ENCODE measurements at regions not wholly inside any gene's neighbourhood (a gene's known extent, or its start where the extent isn't known, plus 50 kb on each side); places are given as distances from the start of the nearest gene placed in this dataset.

DNA sequence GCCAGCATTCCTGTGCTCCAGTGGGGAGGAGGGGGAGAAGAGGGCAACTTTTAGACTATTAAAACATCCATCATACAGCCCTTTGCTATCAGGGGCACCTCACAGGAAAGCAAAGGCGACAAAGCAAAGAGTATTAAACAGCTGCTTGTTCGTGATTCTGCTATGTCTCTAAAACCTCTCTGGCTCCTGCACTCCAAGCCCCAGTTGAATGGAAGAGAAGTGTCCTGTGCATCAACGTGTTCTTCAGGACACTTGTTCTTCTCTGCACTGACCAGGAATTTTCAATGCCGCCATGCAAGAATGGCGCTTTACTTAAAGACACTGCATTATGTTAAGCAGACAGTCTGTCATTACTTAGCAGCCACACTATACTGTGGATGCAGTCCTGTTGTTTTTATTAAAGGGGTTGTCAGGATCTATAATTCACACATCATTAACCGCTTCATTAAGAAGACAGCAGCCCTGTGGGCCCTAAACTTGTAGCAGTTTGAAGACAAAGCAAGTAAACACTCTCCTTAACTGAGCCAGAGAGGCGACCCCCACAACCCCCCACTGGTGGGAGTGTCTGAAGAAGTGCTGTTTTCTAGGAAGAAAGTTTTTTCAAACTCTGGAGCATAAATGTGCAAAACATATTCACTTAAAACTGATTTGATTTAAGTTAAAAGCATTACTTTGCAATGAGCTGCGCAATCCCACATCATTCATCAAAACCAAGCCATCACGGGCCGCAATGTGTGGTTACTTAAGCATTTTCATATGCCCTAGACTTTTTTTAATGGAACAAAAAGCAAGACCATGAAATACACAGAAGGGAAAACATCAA is 164.5 kb downstream of the ZNF608 start:
- no peak for DNase-seq

DNA sequence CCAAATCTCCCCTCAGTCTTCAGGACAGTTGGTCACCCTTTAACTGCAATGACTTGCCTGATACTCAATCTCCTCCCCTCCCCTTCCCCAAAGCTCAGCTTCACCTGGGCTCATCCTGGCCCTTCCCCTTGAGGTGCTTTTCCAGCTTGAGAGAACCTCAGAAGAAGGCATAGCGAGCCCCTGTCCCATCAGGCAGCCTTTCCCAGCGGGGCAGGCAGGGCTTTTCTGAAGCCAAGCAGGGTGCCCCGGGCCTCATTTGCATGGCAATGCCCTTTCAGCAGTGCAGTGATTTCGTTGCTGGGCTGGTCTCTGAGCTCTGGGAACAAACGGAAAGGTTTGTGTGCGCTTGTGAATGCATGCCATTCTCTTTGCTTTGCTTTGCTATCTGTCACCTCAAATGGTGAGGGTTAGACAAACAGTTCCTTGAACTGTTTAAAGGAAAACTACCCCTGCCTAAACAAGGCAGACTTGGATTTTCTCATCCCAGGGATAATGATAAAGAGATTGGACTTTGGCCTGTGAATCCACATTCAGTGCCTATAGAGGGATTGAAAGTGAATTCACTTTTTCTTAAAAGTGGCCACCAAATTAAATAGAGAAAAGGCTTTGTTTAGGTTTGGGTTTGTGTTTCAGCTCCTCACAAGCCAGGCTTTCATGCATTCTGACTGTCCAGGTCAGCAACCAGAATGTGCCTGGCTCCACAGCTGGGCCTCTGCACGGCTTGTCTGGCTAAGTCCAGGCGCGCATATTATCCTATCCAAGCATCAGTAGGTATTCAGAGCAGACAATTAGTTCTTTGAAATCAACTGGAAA is 165.3 kb downstream of the ZNF608 start:
- no peak for DNase-seq

DNA sequence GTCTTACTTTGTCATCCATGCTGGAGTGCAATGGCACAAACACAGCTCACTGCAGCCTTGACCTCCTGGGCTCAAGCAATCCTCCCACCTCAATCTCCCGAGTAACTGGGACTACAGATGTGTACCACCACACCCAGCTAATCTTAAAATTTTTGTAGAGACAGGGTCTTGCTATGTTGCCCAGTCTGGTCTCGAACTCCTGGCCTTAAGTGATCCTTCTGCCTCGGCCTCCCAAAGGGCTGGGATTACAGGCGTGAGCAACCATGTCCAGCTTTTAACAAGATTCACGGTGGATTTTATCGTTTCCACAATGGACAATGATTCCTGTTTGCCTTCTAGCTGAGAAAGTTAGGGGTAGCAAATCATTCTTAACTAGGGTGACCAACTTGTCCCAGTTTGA is 165.9 kb downstream of the ZNF608 start:
- no peak for DNase-seq

DNA sequence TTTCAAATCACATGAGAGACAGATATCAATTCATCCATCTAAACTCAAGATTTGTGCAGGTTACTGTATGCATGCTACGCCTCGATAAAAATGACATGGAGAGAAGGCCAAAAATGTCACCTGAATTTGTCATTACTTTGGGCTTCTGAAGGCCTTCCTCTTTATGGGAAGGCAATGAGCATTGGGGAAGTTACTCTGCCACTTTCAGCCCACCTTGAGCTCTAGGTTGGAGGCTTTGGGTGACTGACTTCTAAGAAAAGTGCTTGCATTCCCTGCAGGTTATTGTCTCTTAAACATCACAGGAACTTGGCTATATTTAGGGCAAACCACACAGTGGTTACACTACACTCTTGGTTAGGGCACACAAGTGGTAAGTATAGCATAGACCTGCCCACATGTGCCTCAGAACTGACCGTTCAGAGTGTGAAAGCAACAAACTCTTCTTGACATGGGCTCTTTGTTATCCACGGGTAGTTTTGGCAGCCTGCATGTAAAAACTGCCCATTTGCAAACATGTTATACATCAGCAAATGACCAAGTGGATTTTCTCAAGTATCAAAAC is 169.5 kb downstream of the ZNF608 start:
- DNase-seq, result no peak

DNA sequence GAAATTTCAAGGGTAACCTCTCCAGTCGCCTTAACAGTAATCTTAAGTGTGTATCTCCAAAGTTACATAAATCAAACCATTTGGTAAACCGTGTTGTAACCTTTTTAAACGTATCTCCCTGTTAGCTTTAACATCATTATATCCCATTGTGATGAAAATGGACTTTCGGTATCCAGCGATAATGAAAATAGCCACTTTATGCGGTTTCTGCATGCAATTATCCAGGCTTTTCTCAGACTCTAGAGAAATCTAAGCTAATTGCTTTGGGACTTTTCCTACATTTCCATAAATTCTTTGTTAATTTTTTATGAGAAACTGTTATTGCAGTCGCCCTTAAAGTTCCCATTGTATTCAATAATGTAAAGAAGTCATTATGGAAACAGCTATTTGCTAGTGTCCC is 170.7 kb downstream of the ZNF608 start:
- no peak for DNase-seq

DNA sequence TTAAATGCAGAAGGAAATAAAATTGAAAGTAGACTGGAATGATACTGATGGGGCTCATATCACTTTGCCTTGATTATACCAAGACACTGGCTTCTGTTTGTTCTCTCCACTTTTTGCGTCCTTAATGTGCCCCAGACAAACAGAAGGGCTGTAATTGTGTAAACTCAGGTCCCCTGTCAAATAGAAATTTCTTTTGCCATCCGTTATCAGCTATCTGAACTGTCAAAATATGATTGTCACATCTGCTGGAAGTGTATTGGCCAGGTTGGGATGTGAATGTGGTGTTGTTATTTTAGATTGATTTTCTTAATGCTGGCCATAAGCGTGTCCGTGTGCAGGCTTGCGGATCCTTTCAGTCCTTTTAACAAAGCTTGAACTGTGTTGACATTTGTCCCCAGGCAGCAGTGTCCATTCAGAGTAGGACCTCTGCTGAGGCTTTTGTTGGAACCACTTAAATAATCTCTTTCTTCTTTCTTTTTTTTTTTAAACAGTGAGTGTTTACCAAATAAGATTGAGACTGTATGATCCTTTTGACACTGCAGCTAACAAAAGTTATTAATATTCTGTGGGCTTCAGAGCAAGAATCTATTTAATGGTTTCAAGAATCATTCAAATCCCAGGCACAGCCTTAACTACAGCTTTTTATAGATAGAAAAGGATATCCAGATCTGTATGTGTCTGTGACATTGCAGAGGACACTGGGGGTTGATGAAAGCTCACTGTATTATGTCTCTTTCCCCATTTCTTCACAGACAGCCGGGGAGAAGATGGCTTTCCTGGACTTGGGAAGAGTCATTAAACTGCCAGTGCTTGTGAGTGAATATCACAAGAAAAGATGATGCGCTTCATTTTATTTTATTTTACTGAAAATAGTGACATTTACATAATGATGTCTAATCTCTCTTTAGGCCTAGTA is 171.7 kb downstream of the ZNF608 start:
- DNase-seq, result no peak

DNA sequence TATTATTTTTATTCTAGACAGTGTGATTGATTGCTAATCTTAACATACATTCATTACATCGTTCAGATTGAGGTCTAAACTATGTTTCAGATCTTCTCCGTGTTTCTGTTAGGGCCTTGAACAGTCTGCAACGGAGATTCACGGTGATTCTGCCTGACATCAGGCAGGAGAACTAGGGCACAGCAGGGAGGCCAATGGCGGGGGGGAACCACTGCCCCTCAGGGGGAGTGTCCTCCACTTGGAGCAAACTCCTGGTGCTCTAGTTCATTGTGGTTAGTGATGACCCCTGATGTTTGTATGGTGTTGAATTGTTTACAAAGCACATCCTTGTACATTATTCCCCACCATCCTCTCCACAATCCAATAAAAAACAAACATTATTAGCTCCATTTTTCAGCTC is 173.5 kb downstream of the ZNF608 start:
- no peak for DNase-seq

DNA sequence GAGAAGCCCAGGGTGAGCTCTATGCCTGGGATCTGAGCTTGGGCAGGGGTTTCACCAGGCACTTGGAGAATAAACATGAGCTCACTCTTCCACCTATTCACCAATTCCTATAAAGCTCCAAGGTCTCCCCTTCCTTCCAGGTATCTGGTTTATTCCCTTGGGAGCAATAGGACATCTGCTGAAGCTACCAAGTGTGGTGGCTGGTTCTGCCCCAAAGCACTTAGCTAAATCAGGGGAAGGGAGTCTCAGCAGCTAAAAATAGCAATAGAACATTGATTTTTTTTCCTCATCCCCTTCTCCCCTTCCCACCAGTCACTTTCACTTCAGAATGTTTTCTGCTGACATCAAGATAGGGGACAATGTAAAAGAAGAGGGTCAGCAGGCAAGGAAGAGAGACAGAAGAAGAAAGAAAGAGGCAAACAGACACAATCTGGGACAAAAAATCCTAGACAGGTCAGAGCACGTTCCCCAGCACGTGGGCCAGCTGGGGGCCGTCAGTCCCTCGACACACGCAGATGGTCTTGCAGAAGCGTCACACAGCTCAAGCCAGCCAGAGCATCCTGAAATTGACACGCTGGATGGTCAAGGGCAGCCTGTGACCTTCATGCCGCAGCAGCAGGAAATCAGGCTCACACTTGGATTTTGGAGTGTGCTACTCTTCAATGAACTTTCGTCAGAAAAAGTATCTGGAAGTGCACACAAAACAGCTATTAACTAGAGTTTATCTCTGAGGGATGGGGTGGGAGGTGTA is 176.0 kb downstream of the ZNF608 start:
- DNase-seq, result peak; percentile 38

DNA sequence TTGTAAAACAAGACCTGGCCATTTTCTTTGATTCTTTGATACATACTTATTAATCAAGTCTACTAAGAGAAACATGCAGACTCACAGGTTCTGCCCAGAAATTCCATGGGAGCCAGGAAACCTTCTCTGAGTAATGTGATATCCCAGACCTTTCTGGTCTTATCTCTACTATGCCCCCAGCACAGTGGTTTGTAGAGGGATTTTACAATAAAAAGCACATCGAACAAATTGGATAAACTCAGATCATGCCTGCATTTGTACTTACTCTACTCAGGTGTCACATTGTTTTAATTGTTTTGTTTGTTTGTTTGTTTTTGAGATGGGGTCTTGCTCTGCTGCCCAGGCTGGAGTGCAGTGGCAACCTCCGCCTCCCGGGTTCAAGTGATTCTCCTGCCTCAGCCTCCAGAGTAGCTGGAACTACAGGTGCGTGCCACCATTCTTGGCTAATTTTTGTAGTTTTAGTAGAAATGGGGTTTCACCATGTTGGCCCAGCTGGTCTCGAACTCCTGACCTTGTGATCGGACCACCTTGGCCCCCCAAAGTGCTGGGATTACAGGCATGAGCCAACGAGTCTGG is 179.5 kb downstream of the ZNF608 start:
- no peak for DNase-seq

DNA sequence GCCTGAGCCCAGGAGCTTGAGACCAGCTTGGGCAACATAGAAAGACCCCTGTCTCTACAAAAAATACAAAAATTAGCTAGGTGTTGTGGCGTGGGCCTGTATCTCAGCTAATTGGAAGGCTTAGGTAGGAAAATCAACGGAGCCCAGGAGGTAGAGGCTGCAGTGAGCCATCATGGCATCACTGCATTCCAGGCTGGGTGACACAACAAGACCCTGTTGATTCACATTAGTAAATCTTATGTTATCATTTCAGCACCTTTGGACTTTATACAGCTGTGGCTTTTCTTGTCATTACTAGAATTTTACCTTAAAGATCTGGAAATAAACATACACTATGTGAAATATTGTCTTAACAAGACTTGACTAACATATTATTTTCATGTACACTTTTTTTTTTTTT is 185.0 kb downstream of the ZNF608 start:
- no peak for DNase-seq

DNA sequence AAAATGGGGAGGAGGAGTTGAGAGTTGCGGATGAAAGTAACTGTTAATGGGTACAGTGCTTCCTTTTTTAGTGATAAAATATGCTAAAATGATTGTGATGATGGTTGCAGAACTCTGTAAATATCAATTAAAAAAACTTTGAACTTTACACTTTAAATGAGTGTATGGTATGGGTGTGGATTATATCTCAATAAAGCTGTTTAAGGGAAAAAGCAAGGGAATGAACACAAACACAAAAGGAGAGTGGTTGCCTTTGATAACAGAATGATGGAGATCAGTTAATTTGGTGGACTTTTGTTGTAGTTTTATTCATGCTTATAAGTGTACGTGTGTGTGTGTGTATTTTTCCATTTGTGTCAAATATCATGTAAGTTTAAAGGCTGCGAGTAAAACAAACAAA is 186.1 kb downstream of the ZNF608 start:
- no peak for DNase-seq

DNA sequence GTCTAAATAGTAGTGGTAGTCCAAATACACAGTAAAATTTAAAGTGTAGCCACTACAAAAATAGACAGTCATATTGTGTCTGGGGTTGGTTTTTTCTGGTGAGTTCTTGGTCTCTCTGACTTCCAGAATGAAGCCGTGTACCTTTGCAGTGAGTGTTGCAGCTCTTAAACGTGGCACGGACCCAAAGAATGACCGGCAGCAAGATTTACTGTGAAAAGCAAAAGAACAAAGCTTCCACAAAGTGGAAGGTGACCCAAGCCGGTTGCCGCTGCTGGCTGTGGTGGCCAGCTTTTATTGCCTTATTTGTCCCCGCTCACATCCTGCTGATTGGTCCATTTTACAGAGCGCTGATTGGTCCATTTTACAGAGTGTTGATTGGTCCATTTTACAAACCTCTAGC is 188.7 kb downstream of the ZNF608 start:
- DNase-seq, result no peak

DNA sequence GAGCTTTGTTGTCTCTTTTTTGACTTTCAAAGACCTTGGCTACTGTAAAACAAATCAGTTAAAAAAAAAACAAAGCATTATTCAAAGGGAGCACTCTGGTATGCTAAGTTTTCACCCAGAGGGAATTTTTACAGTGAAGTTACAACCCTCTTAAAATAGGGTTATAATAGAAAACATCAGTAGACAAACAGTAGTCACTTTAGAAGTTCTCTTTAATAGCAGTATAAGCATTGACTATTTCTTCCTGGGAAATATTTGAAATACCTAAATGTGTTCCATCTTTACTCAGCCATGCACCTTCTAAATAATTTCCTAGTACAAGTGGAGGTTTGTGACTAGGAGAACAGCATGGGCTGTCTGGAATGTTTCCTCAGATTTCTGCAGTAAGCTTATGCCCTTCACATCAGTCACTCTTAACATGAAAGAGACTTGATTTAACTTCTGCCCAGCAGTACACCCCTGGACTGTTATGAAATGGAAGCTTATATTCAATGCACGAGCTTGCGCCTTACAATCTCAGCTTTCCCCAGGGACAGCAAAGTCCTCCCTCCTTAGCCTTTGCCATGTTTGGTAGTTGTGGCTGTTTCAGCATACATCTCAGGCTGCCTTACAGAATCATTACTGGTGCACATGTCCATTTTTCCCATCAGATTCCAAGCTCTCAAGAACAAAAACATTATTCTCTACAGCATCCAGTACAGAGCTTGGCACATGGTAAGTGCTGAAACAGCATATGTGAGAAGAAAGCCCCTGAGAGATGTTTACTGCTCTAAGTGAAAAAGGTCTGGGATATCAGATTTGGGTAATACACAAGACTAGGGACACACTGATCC is 191.5 kb downstream of the ZNF608 start:
- DNase-seq, result no peak

DNA sequence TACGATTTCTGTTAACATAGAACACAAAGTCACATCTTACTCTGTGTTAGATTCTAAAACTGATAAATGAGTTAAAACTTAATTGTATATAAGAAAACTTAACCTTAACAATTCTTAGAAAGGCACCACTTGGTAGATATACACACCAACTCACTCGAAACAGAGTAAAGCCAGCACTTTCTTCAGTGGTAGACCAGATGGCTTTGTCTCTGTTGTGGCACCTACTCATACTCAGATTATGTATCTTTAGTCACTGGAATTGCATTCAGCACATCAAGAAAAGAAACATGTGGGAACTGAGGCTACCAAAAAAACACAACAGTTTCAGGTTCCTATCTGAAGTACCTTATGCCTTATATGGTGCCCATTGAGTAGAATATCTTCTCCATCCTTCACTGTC is 192.5 kb downstream of the ZNF608 start:
- no peak for DNase-seq

DNA sequence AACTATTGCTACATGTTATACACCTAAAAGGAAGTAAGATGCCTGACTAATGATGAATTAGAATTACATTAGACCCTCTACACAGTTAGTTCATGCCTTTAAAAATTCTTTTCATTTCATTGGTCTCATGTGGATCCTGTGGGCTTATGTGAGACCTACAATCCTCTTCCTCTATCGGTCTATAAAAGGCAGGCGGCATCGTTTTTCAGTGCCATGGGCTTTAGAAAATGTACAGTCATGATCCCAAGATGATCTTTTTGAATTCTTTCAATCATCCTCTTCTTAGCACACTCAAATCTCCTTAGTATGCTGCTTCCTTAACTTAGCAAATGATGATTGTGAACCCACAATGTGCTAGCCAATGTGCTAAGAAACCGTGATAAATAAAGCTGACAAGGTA is 193.9 kb downstream of the ZNF608 start:
- DNase-seq, result no peak

DNA sequence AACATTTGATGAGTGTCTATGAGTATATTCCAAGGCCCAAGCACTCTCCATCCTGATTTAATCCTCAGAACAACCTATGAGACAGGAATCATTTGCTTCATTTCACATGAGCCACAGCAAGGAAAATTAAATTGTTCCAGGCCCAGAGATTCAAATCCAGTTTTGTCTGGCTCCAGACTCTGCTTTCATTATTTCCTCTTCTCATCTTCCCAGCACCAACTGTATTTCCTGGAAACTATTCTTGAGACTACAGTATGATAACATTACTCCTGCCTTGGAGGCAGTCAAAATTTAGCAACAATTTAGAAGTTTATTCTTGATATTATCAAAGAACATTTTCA is 194.5 kb downstream of the ZNF608 start:
- DNase-seq, result no peak

DNA sequence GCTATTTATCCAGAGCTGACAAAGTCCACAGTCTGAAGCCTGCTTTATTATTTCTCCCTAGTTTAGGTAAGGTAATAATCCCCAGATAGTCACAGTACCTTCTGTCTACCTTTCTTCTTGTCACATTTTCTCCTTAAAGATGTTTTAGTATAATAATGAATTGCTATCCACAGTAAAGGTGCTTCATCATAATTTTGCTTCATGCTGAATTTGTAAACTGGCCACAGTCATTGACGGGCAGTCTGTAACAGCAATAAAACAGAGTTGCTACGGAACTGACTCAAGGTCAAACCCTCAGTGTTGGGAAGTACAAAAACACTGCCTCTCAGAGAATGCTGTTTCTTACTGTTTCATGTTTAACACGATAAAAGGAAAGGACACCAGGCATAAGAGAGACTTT is 195.7 kb downstream of the ZNF608 start:
- DNase-seq, result no peak

DNA sequence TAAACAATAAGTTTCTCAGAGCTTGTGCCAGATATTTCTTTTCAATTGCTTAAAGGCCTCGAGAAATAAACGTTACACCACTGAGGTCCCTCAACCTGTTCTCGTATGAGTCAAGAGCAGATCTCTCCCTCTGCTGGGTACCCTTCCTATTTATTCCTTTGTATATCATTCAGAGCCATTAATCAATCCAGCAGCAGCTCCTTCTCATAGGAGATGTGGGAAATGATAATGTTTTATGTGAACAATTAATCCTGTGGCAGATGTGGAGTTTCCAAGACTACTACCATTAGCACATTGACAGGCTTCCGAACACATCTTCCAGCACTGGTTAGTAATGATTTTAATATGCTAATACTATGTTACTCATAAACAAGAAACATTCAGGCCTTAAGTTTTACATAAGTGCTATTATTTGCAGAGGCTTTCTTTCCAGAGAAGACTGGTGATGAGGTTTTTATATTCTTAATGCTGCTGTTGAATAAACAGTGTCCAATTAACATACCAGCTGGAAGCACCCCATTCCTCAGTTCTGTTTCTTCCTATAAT is 196.5 kb downstream of the ZNF608 start:
- no peak for DNase-seq

DNA sequence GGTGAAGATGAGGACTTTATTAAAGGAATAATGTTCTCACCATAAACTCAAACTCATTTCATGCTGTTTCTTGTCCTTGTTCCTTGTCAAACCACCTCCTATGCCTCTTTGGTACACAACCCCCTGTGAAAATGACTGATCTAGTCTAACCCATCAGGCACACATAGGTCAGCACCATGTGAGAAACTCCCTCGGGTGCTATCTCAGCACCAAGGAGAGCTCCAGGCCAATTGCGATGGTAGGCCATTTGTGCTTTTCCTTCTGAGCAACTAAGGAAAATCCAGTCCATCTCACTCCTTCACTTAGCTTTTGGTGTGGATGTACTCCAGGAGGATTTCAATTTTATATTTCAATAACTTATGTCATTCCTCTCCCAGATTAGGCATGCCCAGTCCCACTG is 199.8 kb downstream of the ZNF608 start:
- no peak for DNase-seq

DNA sequence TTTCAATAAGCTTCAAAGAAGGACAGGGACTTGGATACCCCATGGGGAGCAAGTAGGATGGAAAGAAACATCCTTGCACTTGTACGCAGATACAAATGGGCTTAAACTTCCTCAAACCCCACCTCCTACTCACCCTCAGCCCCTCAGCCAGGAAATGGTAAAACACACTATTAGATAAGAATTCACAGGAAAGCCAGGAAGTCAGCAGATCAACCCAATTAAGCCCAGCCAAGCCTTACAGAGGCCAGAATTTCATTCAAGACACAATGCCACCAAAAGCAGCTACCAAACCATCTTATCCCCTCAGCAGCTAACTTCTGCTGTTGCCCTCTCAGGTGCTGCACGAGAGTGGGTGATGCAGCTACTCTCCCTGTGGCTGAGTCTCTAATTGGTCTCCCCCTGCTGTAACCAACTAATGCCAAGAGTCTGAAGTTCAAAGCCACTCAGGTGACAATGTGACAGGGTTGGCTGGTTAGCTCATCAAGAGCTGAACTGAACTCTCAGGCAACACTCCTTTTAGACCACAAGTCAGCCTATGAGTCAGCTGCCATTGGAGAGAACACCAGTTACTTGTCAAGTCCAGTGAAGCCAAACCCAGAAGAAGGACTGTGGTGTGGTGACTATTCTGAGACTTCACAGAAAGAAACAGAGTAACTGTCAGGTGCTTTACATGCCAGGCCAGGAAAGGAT is 201.9 kb downstream of the ZNF608 start:
- no peak for DNase-seq
